BJ (cell line): ENCODE measurements at regions not wholly inside any gene's neighbourhood (a gene's known extent, or its start where the extent isn't known, plus 50 kb on each side); places are given as distances from the start of the nearest gene placed in this dataset.

Source experiments
- CTCF ChIA-PET: fragments of 350-600 bp; formaldehyde crosslinking; extraction: SDS; loops from one replicate; lab custom pipeline; 2021; ENCODE audit warnings: antibody characterized with exemption, inconsistent platforms; lab: Yijun Ruan, JAX
- POLR2A ChIA-PET: fragments of 300-600 bp; sonication (Branson Sonifier 250); formaldehyde crosslinking; extraction: SDS; loops from one replicate; lab custom pipeline; 2021; ENCODE audit warnings: antibody characterized with exemption; lab: Charles Lee
- DNase-seq: peaks from one replicate; pipeline ENCODE4 v3.0.0-alpha.2; 2011; ENCODE audit warnings: low read depth
- H3K27me3 ChIP-seq: 2 replicates; pipeline ENCODE4 v1.6.0; 2011; ENCODE audit warnings: low read length; ENCODE audit not compliant: control insufficient read depth, insufficient read depth
- H3K36me3 ChIP-seq: 2 replicates; pipeline ENCODE4 v1.5.1; 2011; ENCODE audit warnings: low read length; ENCODE audit not compliant: control insufficient read depth, insufficient read depth
- H3K4me3 ChIP-seq: 2 replicates; pipeline ENCODE4 v1.5.1; 2011; ENCODE audit warnings: low read depth, mild to moderate bottlenecking, control low read depth, low read length
- TF ChIP-seq, protein P1 (sequence below): IDR thresholded peaks from 2 replicates; pipeline ENCODE4 v1.5.1; 2011; ENCODE audit warnings: low read depth, mild to moderate bottlenecking, control low read depth, inconsistent platforms, low read length, moderate library complexity; ENCODE audit not compliant: insufficient read depth

DNA sequence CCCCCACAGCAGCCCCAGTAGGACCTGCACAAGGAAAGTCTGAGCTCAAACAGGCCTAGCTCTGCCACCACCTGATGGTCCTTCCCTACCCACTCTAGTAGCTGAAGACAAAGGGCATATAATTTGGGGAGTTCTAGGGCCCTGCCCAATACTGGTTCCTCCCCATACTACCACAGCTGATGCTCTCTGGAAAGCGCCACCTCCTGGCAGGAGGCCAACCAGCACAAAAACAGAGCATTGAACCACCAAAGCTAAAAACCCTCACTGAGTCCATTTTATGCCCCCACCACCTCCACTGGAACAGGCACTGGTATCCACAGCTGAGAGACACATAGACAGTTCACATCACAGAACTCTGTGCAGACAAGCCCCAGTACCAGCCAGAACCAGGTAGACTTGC is 1276.8 kb downstream of the OLFM4 start:
- ChIA-PET POLR2A (no interaction called here), CTCF (no interaction called here)
- TF ChIP-seq, protein P1, sequence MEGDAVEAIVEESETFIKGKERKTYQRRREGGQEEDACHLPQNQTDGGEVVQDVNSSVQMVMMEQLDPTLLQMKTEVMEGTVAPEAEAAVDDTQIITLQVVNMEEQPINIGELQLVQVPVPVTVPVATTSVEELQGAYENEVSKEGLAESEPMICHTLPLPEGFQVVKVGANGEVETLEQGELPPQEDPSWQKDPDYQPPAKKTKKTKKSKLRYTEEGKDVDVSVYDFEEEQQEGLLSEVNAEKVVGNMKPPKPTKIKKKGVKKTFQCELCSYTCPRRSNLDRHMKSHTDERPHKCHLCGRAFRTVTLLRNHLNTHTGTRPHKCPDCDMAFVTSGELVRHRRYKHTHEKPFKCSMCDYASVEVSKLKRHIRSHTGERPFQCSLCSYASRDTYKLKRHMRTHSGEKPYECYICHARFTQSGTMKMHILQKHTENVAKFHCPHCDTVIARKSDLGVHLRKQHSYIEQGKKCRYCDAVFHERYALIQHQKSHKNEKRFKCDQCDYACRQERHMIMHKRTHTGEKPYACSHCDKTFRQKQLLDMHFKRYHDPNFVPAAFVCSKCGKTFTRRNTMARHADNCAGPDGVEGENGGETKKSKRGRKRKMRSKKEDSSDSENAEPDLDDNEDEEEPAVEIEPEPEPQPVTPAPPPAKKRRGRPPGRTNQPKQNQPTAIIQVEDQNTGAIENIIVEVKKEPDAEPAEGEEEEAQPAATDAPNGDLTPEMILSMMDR, result no peak
- Histone ChIP-seq H3K4me3 (no peak overlapping the region), H3K27me3 (no peaks in the 10 kb centered on the region), H3K36me3 (no peaks in the 10 kb centered on the region)
- DNase-seq, result no peak

DNA sequence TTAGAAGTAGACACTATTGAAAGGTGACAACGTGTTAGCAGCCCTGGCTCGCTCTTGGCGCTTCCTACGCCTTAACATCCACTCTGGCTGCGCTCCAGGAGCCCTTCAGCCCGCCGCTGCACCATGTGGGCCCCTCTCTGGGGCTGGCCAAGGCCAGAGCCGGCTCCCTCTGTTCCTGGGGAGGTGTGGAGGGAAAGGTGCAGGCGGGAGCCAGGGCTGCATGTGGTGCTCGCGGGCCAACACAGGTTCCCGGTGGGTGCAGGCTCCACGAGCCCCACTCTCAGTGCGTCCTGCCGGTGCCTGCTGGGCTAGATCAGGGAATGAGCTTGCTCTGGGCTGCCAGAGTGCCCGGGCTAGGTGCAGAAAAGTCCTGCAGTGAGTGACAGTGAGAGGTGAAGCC is 1284.3 kb downstream of the OLFM4 start:
- Histone ChIP-seq H3K36me3 (no peaks in the 10 kb centered on the region), H3K27me3 (no peaks in the 10 kb centered on the region), H3K4me3 (no peak overlapping the region)
- ChIA-PET CTCF (interaction anchor here (0.6 kb wide), 1 partner anchor 1151 kb away, joined by 3 read pairs; no protein-coding TSS in a partner anchor), POLR2A (no interaction called here)
- DNase-seq, result no peak
- TF ChIP-seq, protein P1, result no peak

DNA sequence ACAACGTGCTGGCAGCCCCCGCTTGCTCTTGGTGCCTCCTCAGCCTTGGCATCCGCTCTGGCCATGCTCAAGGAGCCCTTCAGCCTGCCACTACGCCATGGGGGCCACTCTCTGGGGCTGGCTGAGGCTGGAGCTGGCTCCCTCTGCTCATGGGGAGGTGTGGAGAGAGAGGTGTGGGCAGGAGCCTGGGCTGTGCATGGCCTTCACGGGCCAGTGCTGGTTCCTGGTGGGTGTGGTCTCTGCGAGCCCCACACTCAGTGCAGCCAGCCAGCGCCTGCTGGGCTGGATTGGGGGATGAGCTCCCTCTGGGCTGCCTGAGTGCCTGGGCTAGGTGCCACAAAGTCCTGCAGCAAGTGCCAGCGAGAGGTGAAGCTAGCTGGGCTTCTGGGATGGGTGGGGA is 1289.1 kb downstream of the OLFM4 start:
- TF ChIP-seq, protein P1, result no peak
- ChIA-PET CTCF (interaction anchor here (0.6 kb wide), 1 partner anchor 460 kb away, joined by 3 read pairs; no protein-coding TSS in a partner anchor), POLR2A (no interaction called here)
- no peak overlapping the region for H3K4me3 ChIP-seq
- no peaks in the 10 kb centered on the region for H3K36me3 ChIP-seq
- H3K27me3 ChIP-seq, result no peaks in the 10 kb centered on the region
- no peak for DNase-seq

DNA sequence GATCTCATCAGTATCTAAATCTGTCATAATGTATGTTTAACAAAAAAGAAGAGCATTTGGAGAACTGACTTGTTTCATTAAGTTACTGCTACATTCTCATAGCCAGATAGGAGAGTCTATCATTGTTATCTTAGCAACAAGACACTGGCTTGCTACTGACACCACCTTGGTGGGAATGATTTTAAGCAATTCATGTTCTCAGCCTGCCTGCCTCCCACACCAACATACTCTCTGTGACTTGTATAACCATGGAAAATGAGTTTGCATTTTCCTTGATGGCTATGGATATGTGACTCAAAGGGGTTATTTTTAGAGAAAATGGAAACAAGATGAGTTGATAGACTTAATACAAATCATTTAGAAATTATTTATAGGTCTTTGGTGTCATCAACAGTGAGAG is 1308.9 kb downstream of the OLFM4 start:
- no peaks in the 10 kb centered on the region for H3K27me3 ChIP-seq
- no peaks in the 10 kb centered on the region for H3K36me3 ChIP-seq
- ChIA-PET POLR2A (no interaction called here), CTCF (no interaction called here)
- no peak for DNase-seq
- no peak overlapping the region for H3K4me3 ChIP-seq
- TF ChIP-seq, protein P1, result no peak

DNA sequence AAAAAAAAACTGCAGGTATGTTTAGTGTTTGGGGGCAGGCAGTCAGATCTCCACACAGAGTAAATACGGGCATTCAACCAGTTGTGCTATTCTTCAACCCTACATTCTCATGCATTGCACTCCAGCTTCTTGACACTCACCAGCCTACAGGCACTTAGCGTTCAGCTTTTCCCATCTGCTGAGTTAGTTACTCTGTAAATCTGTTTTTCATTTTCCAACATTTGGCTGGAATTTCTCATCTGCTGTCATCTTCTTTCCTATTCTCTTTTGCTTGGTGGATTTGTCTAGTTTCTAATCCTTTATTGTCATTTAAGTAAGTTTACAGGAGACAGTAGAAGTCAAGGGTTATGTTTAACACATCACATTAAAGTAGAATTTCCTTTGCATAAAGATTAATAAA is 1318.9 kb downstream of the OLFM4 start:
- POLR2A ChIA-PET, result no interaction called here
- CTCF ChIA-PET, result no interaction called here
- H3K27me3 ChIP-seq, result no peaks in the 10 kb centered on the region
- H3K4me3 ChIP-seq, result no peak overlapping the region
- TF ChIP-seq, protein P1, result no peak
- no peaks in the 10 kb centered on the region for H3K36me3 ChIP-seq
- DNase-seq, result no peak
